ENCODE measurements at regions not wholly inside any gene's neighbourhood (a gene's known extent, or its start where the extent isn't known, plus 50 kb on each side); places are given as distances from the start of the nearest gene placed in this dataset.
"Not testable (repeated sequence)": the region's sequence is repeated elsewhere in the genome, so short reads cannot be mapped to it uniquely, and the experiment has no call there.

DNA sequence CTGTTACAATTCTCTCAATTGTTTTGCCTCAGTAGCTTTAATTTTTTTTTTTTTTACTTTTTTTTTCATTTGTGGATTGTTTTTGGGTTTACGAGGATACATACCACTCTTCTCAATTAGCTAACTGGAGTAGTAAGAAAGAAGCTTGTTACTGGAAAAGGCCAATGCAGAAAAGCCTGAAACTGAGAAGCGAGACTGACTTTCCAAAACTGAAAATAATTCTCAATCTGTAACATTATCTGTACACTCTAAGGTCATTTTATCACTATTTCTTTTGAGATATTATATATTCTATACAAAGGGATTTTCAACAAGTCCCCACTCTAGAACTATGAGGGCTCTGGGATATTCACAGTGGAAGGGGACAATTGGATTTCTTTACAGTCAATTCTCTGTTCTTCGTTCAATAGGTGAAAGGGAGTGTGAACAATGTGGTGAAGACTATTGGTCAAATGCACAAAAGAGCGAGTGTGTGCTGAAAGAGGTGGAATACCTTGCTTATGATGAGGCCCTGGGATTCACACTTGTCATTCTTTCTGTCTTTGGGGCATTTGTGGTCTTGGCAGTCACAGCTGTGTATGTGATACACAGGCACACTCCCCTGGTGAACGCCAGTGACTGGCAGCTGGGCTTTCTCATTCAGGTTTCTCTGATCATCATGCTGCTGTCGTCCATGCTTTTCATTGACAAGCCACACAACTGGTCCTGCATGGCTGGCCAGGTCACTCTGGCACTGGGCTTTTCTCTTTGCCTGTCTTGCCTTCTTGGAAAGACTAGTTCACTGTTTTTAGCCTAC, 83.9 kb upstream of the KCNAB1 start:
- no peak overlapping the region for H3K4me3 Mint-ChIP-seq
- no peaks in the 10 kb centered on the region for H3K36me3 Mint-ChIP-seq (ENCODE audit: low read depth)
- intact Hi-C loops (cut with micrococcal nuclease), result no loop called here
- H3K4me1 Mint-ChIP-seq, result no peaks in the 10 kb centered on the region
- no peak overlapping the region for H3K27ac Mint-ChIP-seq
- H3K9me3 Mint-ChIP-seq, result no peaks in the 10 kb centered on the region
- peaks cover 9% of the 10 kb centered on the region for H3K27me3 Mint-ChIP-seq
- DNase-seq, result no peak

DNA sequence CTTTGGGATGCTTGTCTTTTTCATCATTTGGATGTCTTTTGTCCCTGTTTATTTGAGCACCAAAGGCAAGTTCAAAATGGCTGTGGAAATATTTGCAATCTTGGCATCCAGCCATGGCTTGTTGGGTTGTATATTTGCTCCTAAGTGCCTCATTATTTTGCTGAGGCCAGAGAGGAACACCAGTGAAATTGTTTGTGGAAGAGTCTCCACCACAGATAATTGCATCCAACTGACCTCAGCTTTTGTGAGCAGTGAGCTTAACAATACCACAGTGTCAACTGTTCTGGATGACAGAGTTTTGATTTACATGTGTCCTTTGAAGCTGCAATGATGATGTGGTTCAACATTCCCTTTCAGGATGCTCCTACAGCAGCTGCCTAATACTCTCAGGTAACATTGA, 83.0 kb upstream of the KCNAB1 start:
- no peak overlapping the region for H3K27ac Mint-ChIP-seq
- intact Hi-C loops (cut with micrococcal nuclease), result no loop called here
- no peak for DNase-seq
- no peaks in the 10 kb centered on the region for H3K9me3 Mint-ChIP-seq
- H3K4me3 Mint-ChIP-seq, result no peak overlapping the region
- no peaks in the 10 kb centered on the region for H3K36me3 Mint-ChIP-seq (ENCODE audit: low read depth)
- peaks cover 5% of the 10 kb centered on the region for H3K27me3 Mint-ChIP-seq
- H3K4me1 Mint-ChIP-seq, result no peaks in the 10 kb centered on the region

DNA sequence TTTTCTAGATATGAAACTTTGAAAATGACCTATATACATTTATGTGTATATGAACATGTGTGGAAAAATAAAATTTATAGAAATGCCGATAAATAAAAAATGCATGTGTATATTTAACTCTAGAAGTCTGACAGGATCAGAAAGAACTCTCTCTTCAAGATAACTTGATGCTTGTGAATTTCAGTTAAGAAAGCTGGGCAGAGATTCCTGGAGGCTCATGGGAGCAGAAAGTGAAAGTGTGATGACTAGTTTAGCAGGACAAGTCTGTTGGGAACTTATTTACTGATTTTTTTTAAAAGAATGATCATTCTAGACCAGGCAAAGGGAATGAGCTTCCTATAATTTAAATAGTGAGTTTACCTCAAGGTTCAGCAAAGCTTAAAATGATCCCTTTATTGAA, 81.5 kb upstream of the KCNAB1 start:
- H3K27ac Mint-ChIP-seq, result no peak overlapping the region
- H3K36me3 Mint-ChIP-seq (ENCODE audit: low read depth), result no peaks in the 10 kb centered on the region
- no peaks in the 10 kb centered on the region for H3K9me3 Mint-ChIP-seq
- H3K27me3 Mint-ChIP-seq, result peaks cover 2% of the 10 kb centered on the region
- no peaks in the 10 kb centered on the region for H3K4me1 Mint-ChIP-seq
- DNase-seq, result no peak
- H3K4me3 Mint-ChIP-seq, result no peak overlapping the region
- intact Hi-C loops (cut with micrococcal nuclease), result no loop called here

DNA sequence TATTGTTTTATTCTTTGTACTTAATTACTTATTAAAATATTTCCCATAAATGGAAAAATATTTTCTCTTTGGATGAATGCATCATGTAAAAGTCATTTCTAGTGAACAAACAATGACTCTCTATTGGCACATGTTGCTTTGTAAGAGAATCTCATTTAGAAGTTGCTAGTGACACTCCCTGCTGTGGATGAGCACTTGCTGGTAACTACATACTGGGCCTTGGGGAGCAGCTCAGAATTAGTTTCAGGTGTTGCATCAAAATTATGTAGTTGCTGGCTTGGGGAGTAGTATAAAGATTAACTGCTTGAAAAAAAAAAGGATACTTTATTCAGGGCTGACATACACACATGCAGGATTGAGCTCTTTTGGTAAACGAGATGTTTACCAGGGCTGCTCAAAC, 80.3 kb upstream of the KCNAB1 start:
- intact Hi-C loops (cut with micrococcal nuclease), result no loop called here
- no peaks in the 10 kb centered on the region for H3K9me3 Mint-ChIP-seq
- H3K27me3 Mint-ChIP-seq, result peaks cover 4% of the 10 kb centered on the region

DNA sequence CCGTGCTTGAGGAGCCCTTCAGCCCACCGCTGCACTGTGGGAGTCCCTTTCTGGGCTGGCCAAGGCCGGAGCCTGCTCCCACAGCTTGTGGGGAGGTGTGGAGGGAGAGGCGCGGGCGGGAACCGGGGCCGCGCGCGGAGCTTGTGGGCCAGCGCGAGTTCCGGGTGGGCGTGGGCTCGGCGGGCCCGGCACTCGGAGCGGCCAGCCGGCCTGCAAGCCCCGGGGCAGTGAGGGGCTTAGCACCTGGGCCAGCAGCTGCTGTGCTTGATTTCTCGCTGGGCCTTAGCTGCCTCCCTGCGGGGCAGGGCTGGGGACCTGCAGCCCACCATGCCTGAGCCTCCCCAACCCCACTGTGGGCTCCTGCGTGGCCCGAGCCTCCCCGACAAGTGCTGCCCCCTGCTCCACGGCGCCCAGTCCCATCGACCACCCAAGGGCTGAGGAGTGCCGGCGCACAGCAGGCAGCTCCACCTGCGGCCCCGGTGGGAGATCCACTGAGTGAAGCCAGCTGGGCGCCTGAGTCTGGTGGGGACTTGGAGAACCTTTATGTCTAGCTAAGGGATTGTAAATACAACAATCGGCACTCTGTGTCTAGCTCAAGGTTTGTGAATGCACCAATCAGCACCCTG, 79.0 kb upstream of the KCNAB1 start:
- H3K4me3 Mint-ChIP-seq; H3K36me3 Mint-ChIP-seq (ENCODE audit: low read depth); H3K27me3 Mint-ChIP-seq; H3K27ac Mint-ChIP-seq; intact Hi-C loops (cut with micrococcal nuclease); H3K9me3 Mint-ChIP-seq; DNase-seq; H3K4me1 Mint-ChIP-seq: not testable (repeated sequence)

More for the DNA sequence above, 80.3 kb upstream of the KCNAB1 start:
- no peak for DNase-seq
- Mint-ChIP-seq H3K4me3 (no peak overlapping the region), H3K4me1 (no peaks in the 10 kb centered on the region), H3K27ac (no peak overlapping the region), H3K36me3 (ENCODE audit: low read depth) (no peaks in the 10 kb centered on the region)

DNA sequence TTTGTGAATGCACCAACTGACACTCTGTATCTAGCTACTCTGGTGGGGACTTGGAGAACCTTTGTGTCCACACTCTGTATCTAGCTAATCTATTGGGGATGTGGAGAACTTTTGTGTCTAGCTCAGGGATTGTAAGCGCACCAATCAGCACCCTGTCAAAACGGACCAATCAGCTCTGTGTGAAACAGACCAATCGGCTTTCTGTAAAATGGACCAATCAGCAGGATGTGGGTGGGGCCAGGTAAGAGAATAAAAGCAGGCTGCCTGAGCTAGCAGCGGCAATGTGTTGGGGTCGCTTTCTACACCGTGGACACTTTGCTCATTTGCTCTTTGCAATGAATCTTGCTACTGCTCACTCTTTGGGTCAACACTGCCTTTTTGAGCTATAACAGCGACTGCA, 78.5 kb upstream of the KCNAB1 start:
- H3K27ac Mint-ChIP-seq; intact Hi-C loops (cut with micrococcal nuclease); H3K4me3 Mint-ChIP-seq; H3K4me1 Mint-ChIP-seq; H3K9me3 Mint-ChIP-seq; DNase-seq; H3K27me3 Mint-ChIP-seq; H3K36me3 Mint-ChIP-seq (ENCODE audit: low read depth): not testable (repeated sequence)

DNA sequence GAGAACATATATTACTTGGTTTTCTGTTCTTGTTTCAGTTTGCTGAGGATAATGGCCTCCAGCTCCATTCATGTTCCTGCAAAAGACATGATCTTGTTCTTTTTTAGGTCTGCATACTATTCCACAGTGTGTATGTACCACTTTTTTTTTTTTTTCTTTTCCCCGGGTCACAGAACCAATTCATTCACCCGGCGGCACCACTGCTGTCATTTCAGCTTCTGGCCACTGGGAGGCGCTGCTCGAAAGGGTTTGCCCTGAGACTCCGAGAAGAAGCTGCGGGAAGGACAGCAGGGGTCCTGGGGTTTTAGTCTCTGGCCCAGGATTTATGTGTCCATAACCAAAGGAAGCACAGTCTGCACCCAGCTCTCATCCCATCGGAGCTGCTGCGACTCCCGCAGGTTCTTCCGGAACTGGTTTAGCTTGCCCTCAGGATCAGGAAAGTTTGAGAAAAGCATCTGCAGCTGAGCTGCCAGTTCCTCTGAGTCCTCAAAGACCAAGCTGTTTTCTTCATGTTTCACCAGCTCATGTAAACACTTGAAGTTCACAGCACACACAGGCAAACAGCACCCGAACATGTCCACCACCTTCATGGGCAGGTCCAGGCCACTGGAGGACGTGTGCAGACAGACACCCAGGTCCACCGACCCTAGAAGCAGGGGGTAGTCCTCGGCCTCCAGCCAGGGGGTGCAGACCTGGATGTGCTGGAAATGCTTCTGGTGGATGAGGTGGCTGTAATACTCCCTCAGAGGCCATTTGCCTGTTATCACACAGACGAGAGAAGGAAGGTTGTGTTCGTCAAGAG, 76.3 kb upstream of the KCNAB1 start:
- H3K4me3 Mint-ChIP-seq; intact Hi-C loops (cut with micrococcal nuclease); H3K27ac Mint-ChIP-seq; H3K27me3 Mint-ChIP-seq; H3K36me3 Mint-ChIP-seq (ENCODE audit: low read depth); H3K4me1 Mint-ChIP-seq; H3K9me3 Mint-ChIP-seq: not testable (repeated sequence)
- DNase-seq, result peak; percentile 86

DNA sequence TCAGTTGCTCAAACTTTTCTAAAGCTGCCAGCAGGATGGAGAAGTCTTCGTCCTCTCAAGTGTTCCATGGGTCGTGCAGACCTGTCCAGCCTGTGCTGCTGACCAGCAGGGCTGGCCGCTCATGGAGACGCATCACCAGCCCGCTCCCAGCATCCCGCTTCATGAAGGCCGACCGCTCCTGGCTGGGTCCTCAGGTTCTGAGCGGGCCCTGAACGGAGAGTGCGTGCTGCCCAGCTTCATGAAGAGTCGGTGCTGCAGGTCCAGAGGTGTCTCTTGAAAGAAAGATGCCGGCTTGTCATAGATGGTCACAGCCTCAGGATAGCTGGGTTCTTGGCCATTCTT, 75.8 kb upstream of the KCNAB1 start:
- H3K4me1 Mint-ChIP-seq, result no peaks in the 10 kb centered on the region
- H3K9me3 Mint-ChIP-seq, result no peaks in the 10 kb centered on the region
- H3K27me3 Mint-ChIP-seq, result peaks cover 7% of the 10 kb centered on the region
- DNase-seq, result no peak
- intact Hi-C loops (cut with micrococcal nuclease), result no loop called here
- no peaks in the 10 kb centered on the region for H3K36me3 Mint-ChIP-seq (ENCODE audit: low read depth)
- no peak overlapping the region for H3K4me3 Mint-ChIP-seq
- no peak overlapping the region for H3K27ac Mint-ChIP-seq

DNA sequence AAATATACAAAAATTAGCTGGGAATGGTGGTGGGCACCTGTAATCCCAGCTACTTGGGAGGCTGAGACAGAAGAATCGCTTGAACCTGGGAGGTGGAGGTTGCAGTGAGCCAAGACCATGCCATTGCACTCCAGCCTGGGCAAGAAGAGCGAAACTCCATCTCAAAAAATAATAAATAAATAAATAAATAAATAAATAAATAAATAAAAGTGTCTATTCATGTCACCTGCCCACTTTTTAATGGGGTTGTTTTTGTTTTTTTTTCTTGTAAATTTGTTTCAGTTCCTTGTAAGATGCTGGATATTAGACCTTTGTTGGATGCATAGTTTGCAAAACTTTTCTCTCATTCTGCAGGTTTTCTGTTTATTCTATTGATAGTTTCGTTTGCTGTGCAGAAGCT, 71.9 kb upstream of the KCNAB1 start:
- H3K36me3 Mint-ChIP-seq (ENCODE audit: low read depth); intact Hi-C loops (cut with micrococcal nuclease); H3K27ac Mint-ChIP-seq; H3K4me1 Mint-ChIP-seq; DNase-seq; H3K4me3 Mint-ChIP-seq; H3K27me3 Mint-ChIP-seq; H3K9me3 Mint-ChIP-seq: not testable (repeated sequence)

DNA sequence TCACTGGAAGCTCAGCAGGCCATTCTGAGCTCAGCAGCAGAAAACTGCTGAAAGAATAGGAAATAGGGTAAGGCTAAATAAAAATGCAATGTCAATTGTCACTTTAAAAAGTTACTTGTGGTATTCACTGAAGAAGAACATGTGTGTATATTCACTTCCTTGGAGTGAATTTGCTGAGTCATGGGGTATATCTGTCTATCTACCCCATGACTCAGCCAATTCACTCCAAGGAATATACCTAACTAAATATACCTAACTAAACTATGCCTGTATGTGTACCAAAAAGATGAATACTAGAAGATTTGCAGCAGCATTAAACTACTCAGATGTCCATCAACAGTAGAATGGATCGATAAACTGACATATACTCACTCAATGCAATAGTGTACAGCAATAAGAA, 69.5 kb upstream of the KCNAB1 start:
- Mint-ChIP-seq H3K27me3 (peaks cover 4% of the 10 kb centered on the region), H3K27ac (no peak overlapping the region), H3K4me1 (no peaks in the 10 kb centered on the region), H3K9me3 (peaks cover 5% of the 10 kb centered on the region), H3K36me3 (ENCODE audit: low read depth) (no peaks in the 10 kb centered on the region), H3K4me3 (no peak overlapping the region)
- intact Hi-C loops (cut with micrococcal nuclease), result no loop called here
- no peak for DNase-seq

DNA sequence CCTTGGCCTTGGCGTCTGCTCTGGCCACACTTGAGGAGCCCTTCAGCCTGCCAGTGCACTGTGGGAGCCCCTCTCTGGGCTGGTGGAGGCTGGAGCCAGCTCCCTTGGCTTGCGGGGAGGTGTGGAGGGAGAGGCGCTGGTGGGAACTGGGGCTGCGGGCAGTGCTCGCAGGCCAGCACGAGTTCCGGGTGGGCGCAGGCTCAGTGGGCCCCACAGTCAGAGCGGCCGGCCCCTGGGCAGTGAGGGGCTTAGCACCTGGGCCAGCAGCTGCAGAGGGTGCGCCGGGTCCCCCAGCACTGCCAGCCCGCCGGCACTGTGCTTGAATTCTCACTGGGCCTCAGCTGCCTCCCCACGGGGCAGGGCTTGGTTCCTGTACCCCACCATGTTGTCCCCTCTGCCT, 68.7 kb upstream of the KCNAB1 start:
- no peak overlapping the region for H3K27ac Mint-ChIP-seq
- peaks cover 4% of the 10 kb centered on the region for H3K27me3 Mint-ChIP-seq
- no peaks in the 10 kb centered on the region for H3K36me3 Mint-ChIP-seq (ENCODE audit: low read depth)
- DNase-seq, result no peak
- H3K4me1 Mint-ChIP-seq, result no peaks in the 10 kb centered on the region
- intact Hi-C loops (cut with micrococcal nuclease), result no loop called here
- H3K9me3 Mint-ChIP-seq, result peaks cover 5% of the 10 kb centered on the region
- no peak overlapping the region for H3K4me3 Mint-ChIP-seq

DNA sequence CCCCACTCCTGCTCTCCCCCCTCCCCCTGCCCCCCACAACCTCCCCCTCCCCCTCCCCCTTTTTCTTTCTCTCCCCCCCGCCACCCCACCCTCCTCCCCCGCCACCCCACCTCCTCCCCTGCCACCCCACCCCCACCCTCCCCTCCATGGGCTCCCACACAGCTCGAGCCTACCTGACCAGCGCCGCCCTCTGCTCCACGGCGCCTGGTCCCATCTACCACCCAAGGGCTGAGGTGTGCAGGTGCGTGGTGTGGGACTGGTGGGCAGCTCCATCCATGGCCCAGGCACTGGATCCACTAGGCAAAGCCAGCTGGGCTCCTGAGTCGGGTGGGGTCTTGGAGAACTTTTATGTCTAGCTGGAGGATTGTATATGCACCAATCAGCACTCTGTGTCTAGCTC, 68.3 kb upstream of the KCNAB1 start:
- intact Hi-C loops (cut with micrococcal nuclease), result no loop called here

DNA sequence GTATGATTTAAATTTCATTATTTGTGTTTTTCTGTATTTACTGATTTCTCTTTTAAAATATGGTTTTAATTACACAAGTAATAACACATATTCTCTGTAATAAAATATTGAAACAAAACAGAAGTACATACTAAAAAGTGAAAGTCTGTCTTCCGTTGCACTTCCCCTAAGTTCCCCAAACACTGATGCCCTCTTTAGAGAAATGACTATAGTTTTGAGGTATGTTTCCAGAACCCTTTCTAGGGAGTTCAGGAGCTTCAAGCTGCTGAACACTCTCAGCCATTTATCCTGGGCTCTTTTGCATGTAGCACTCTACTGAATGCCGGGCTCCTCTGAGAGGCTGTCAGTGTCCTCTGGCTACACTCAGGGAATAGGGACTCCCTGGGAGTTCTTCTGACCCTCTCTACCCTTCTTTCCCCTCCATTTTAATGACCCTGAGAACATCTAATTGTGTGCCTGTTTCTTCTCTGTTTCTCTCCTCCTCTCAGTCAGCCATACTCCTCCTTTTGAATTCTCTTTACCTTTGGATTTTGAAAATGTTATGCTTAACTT, 60.4 kb upstream of the KCNAB1 start:
- Mint-ChIP-seq H3K27ac (no peak overlapping the region), H3K9me3 (no peaks in the 10 kb centered on the region), H3K36me3 (ENCODE audit: low read depth) (no peaks in the 10 kb centered on the region), H3K27me3 (peaks cover 27% of the 10 kb centered on the region), H3K4me1 (no peaks in the 10 kb centered on the region), H3K4me3 (no peak overlapping the region)
- intact Hi-C loops (cut with micrococcal nuclease), result no loop called here
- no peak for DNase-seq

More for the DNA sequence above, 68.3 kb upstream of the KCNAB1 start:
- Mint-ChIP-seq H3K9me3 (peaks cover 5% of the 10 kb centered on the region), H3K4me3 (no peak overlapping the region), H3K4me1 (no peaks in the 10 kb centered on the region), H3K27ac (no peak overlapping the region), H3K36me3 (ENCODE audit: low read depth) (no peaks in the 10 kb centered on the region), H3K27me3 (peaks cover 2% of the 10 kb centered on the region)
- DNase-seq, result no peak

DNA sequence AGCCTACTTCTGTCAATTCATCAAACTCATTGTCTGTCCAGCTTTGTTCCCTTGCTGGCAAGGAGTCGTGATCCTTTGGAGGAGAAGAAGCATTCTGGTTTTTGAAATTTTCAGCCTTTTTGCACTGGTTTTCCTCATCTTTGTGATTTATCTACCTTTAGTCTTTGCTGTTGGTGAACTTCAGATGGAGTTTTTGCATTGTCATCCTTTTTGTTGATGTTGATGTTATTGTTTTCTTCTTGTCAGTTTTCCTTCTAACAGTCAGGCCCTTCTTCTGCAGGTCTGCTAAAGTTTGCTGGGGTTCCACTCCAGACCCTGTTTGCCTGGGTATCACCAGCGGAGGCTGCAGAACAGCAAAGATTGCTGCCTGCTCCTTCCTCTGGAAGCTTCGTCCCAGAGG, 52.2 kb upstream of the KCNAB1 start:
- H3K9me3 Mint-ChIP-seq; H3K4me3 Mint-ChIP-seq; intact Hi-C loops (cut with micrococcal nuclease); DNase-seq; H3K36me3 Mint-ChIP-seq (ENCODE audit: low read depth); H3K4me1 Mint-ChIP-seq; H3K27ac Mint-ChIP-seq: not testable (repeated sequence)
- peaks cover 11% of the 10 kb centered on the region for H3K27me3 Mint-ChIP-seq
